Keratinocyte (primary cell): ENCODE measurements at regions not wholly inside any gene's neighbourhood (a gene's known extent, or its start where the extent isn't known, plus 50 kb on each side); places are given as distances from the start of the nearest gene placed in this dataset.
"Not testable (repeated sequence)": the region's sequence is repeated elsewhere in the genome, so short reads cannot be mapped to it uniquely, and the experiment has no call there.

Source experiments
- CTCF ChIP-seq, 3 experiments: IDR thresholded peaks in 1 of 3; conservative IDR thresholded peaks in 1 of 3; optimal IDR thresholded peaks in 1 of 3; 2 replicates in 2 of 3; 3 replicates in 1 of 3; pipeline versions ENCODE3 to v1.5.1; 2011; ENCODE audit warnings: low read length in 3 of 3, mild to moderate bottlenecking in 3 of 3, moderate library complexity in 2 of 3, control low read depth in 1 of 3, inconsistent platforms in 1 of 3; ENCODE audit not compliant: insufficient read depth in 2 of 3; ENCODE audit errors: extremely low read depth in 1 of 3
- EZH2 ChIP-seq: IDR thresholded peaks from one replicate; pipeline ENCODE4 v1.6.1; 2012; ENCODE audit warnings: inconsistent platforms, mild to moderate bottlenecking, low read length, moderate library complexity

DNA sequence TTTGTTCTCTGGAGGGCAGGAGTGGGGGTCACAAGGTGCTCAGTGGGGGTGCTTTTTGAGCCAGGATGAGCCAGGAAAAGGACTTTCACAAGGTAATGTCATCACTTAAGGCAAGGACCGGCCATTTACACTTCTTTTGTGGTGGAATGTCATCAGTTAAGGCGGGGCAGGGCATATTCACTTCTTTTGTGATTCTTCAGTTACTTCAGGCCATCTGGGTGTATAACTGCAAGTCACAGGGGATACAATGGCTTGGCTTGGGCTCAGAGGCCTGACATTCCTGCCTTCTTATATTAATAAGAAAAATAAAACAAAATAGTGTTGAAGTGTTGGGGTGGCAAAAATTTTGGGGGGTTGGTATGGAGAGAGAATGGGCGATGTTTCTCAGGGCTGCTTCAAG, 841.8 kb downstream of the SLITRK5 start:
- not testable (repeated sequence) for TF ChIP-seq CTCF (optimal IDR thresholded peaks at IDR 0.05 in 1 of 3, IDR thresholded peaks at IDR 0.05 in 1 of 3, conservative IDR thresholded peaks at IDR 0.05 in 1 of 3; ENCODE audit: extremely low read depth in 1 of 3, insufficient read depth in 2 of 3, low read length in 3 of 3); EZH2
